HCT116 (cell line): ENCODE measurements at regions not wholly inside any gene's neighbourhood (a gene's known extent, or its start where the extent isn't known, plus 50 kb on each side); places are given as distances from the start of the nearest gene placed in this dataset.

Experiments used
- POLR2AphosphoS5 ChIP-seq: IDR thresholded peaks from 2 replicates; pipeline ENCODE4 v1.6.1; 2011; ENCODE audit warnings: mild to moderate bottlenecking, low read depth, low read length, moderate library complexity
- TF ChIP-seq, protein P1 (sequence below), 3 experiments: fragments of 200-600 bp in 1 of 3; sonication (generic) in 1 of 3; IDR thresholded peaks in 2 of 3; conservative IDR thresholded peaks in 1 of 3; 2 replicates each; pipeline ENCODE4 v1.5.1; 2012 to 2017; ENCODE audit warnings: low read depth in 2 of 3, low read length in 2 of 3, antibody characterized with exemption in 1 of 3, borderline replicate concordance in 1 of 3, control low read depth in 1 of 3, mild to moderate bottlenecking in 1 of 3, mixed read lengths in 1 of 3, mixed run types in 1 of 3, moderate library complexity in 1 of 3; ENCODE audit not compliant: insufficient read depth in 1 of 3

DNA sequence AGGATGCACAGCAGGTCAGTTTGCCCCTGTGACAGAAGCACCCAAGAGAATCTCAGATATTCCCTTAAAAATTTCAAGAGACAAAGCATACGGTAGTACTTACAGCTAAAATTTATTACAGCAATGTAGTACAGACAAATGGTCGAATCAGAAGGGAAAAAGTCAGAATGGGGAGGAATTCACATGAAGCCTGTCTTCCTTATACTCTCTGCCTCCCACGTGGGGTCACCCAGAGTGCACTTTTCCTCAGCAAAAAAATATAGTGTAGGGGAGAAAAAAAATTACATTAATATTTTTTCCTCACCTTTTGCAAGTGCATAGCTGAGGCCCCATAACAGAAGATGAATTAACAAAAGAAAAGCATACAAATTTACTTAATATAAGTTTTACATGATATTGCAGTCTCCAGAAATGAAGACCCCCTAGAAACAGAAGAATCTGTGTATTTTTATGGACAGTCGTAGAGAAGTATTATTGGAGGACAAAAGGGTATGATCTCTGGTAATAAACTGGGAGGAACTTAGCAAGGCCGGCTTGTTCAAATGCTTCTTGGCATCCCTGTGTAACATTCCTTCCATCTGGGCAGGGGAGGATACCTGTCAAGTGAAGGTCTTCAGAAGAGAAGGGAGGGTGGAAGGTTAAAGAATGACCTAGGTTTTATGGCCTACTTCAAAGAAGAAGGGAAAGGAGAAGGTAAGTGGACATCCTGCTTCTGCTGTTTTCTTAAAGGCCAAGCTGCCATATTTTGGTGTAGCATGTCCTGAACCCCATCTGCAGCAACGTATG, 270.6 kb upstream of the MAGI2 start:
- TF ChIP-seq, protein P1, sequence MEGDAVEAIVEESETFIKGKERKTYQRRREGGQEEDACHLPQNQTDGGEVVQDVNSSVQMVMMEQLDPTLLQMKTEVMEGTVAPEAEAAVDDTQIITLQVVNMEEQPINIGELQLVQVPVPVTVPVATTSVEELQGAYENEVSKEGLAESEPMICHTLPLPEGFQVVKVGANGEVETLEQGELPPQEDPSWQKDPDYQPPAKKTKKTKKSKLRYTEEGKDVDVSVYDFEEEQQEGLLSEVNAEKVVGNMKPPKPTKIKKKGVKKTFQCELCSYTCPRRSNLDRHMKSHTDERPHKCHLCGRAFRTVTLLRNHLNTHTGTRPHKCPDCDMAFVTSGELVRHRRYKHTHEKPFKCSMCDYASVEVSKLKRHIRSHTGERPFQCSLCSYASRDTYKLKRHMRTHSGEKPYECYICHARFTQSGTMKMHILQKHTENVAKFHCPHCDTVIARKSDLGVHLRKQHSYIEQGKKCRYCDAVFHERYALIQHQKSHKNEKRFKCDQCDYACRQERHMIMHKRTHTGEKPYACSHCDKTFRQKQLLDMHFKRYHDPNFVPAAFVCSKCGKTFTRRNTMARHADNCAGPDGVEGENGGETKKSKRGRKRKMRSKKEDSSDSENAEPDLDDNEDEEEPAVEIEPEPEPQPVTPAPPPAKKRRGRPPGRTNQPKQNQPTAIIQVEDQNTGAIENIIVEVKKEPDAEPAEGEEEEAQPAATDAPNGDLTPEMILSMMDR (IDR thresholded peaks at IDR 0.05 in 2 of 3, conservative IDR thresholded peaks at IDR 0.05 in 1 of 3; ENCODE audit: borderline replicate concordance in 1 of 3, insufficient read depth in 1 of 3, low read depth in 2 of 3, low read length in 2 of 3), result no peak
- TF ChIP-seq POLR2AphosphoS5, result no peak
